Endothelial cell of umbilical vein (primary cell): ENCODE measurements at regions not wholly inside any gene's neighbourhood (a gene's known extent, or its start where the extent isn't known, plus 50 kb on each side); places are given as distances from the start of the nearest gene placed in this dataset.

Experiments used
- BruUV-seq: library from RNA; stranded (reverse); fragments of 400-500 nt; replicated peaks from 2 replicates; lab custom pipeline; 2021; lab: Mats Ljungman, UMichigan
- CTCF ChIA-PET: fragments of 300-600, 350-600 bp; sonication (Branson Sonifier 250); formaldehyde crosslinking; loops from one replicate; lab custom pipeline; 2021; ENCODE audit warnings: antibody characterized with exemption, inconsistent platforms; lab: Charles Lee
- POLR2A ChIA-PET: fragments of 300-600, 350-600 bp; sonication (Branson Sonifier 250); formaldehyde crosslinking; loops from one replicate; lab custom pipeline; 2021; ENCODE audit warnings: antibody characterized with exemption, inconsistent platforms; lab: Charles Lee
- DNase-seq: peaks from one replicate; pipeline ENCODE4 v3.0.0-alpha.2; 2011; ENCODE audit warnings: low read depth, low spot score
- FAIRE-seq: peaks from 2 replicates; lab custom pipeline; 2011; peaks lifted over from hg19 to GRCh38; lab: Jason Lieb, UNC
- H2AFZ ChIP-seq: 2 replicates; pipeline ENCODE4 v1.6.0; 2012; ENCODE audit warnings: low read depth, low read length, control low read depth, inconsistent platforms
- H3K27ac ChIP-seq: 2 replicates; pipeline ENCODE4 v1.5.1; 2011; ENCODE audit warnings: low read depth, mild to moderate bottlenecking, control low read depth, low read length, moderate library complexity; ENCODE audit not compliant: insufficient read depth
- H3K27me3 ChIP-seq, 2 experiments: 2 replicates each; pipeline versions ENCODE4 v1.6.0 to v1.6.1; 2011; ENCODE audit warnings: low read length in 2 of 2, mixed read lengths in 1 of 2; ENCODE audit not compliant: control insufficient read depth in 2 of 2, insufficient read depth in 2 of 2
- H3K36me3 ChIP-seq, 2 experiments: 2 replicates in 1 of 2; 3 replicates in 1 of 2; pipeline ENCODE4 v1.5.1; 2011; ENCODE audit warnings: low read length in 2 of 2, mild to moderate bottlenecking in 1 of 2, moderate library complexity in 1 of 2; ENCODE audit not compliant: control insufficient read depth in 2 of 2, insufficient read depth in 2 of 2; ENCODE audit errors: extremely low read depth in 1 of 2
- H3K4me1 ChIP-seq: 3 replicates; pipeline ENCODE4 v1.5.1; 2011; ENCODE audit warnings: mild to moderate bottlenecking, low read length; ENCODE audit not compliant: control insufficient read depth, insufficient read depth; ENCODE audit errors: extremely low read depth
- H3K4me2 ChIP-seq: 2 replicates; pipeline ENCODE4 v1.6.1; 2011; ENCODE audit warnings: low read length, control low read depth, mixed read lengths; ENCODE audit not compliant: insufficient read depth
- H3K4me3 ChIP-seq, 3 experiments: fragments of 200-600 bp in 1 of 3; sonication (generic), shearing (Covaris generic) in 1 of 3; replicated peaks in 1 of 3; 2 replicates each; pipeline ENCODE4 v1.5.1; 2011 to 2016; ENCODE audit warnings: control low read depth in 3 of 3, low read length in 3 of 3, mild to moderate bottlenecking in 2 of 3, inconsistent platforms in 1 of 3, low read depth in 1 of 3, moderate library complexity in 1 of 3; ENCODE audit not compliant: insufficient read depth in 1 of 3
- H3K79me2 ChIP-seq: 2 replicates; pipeline ENCODE4 v1.6.0; 2012; ENCODE audit warnings: low read length, inconsistent platforms; ENCODE audit not compliant: control insufficient read depth, insufficient read depth
- H3K9ac ChIP-seq: replicated peaks from 2 replicates; pipeline ENCODE3; 2011; ENCODE audit warnings: low read length, control low read depth; ENCODE audit not compliant: insufficient read depth; ENCODE audit errors: extremely low read depth
- H3K9me1 ChIP-seq: replicated peaks from 3 replicates; pipeline ENCODE4 v1.6.0; 2011; ENCODE audit warnings: mild to moderate bottlenecking, low read length; ENCODE audit not compliant: control insufficient read depth, insufficient read depth; ENCODE audit errors: extremely low read depth
- H3K9me3 ChIP-seq: replicated peaks from 2 replicates; pipeline ENCODE4 v1.5.1; 2012; ENCODE audit warnings: low read length, inconsistent platforms; ENCODE audit not compliant: control insufficient read depth, insufficient read depth
- H4K20me1 ChIP-seq: replicated peaks from 2 replicates; pipeline ENCODE3; 2011; ENCODE audit warnings: mild to moderate bottlenecking, low read length; ENCODE audit not compliant: control insufficient read depth, insufficient read depth; ENCODE audit errors: extremely low read depth
- CTCF ChIP-seq, 2 donors: IDR thresholded peaks; 1 replicate in 1 of 2; 2 replicates in 1 of 2; pipeline ENCODE4 v1.5.1; 2011; ENCODE audit warnings: low read length in 2 of 2, mild to moderate bottlenecking in 2 of 2, moderate library complexity in 2 of 2, control low read depth in 1 of 2, inconsistent platforms in 1 of 2, low read depth in 1 of 2; ENCODE audit not compliant: insufficient read depth in 1 of 2; ENCODE audit errors: extremely low read depth in 1 of 2
- EZH2 ChIP-seq: IDR thresholded peaks from 2 replicates; pipeline ENCODE4 v1.6.1; 2012; ENCODE audit warnings: borderline replicate concordance, low read depth, mild to moderate bottlenecking, moderate library complexity, low read length, inconsistent platforms; ENCODE audit not compliant: severe bottlenecking
- FOS ChIP-seq: IDR thresholded peaks from 2 replicates; pipeline ENCODE4 v1.6.1; 2011; ENCODE audit warnings: mild to moderate bottlenecking, low read length, moderate library complexity, borderline replicate concordance; ENCODE audit not compliant: insufficient read depth
- GATA2 ChIP-seq: IDR thresholded peaks from 2 replicates; pipeline ENCODE4 v1.7.0; 2011; ENCODE audit warnings: low read depth, mild to moderate bottlenecking, moderate library complexity, mixed read lengths, low read length; ENCODE audit not compliant: insufficient read length, insufficient read depth
- JUN ChIP-seq: IDR thresholded peaks from 2 replicates; pipeline ENCODE4 v1.6.1; 2011; ENCODE audit warnings: borderline replicate concordance, low read depth; ENCODE audit not compliant: insufficient read length, insufficient read depth
- MYC ChIP-seq: IDR thresholded peaks from one replicate; pipeline ENCODE4 v1.6.1; 2011; ENCODE audit warnings: mild to moderate bottlenecking, low read depth, low read length
- POLR2A ChIP-seq: IDR thresholded peaks from 2 replicates; pipeline ENCODE4 v1.6.1; 2012; ENCODE audit warnings: low read depth, mild to moderate bottlenecking, control low read depth, low read length
- POLR2AphosphoS5 ChIP-seq: IDR thresholded peaks from 2 replicates; pipeline ENCODE4 v1.6.1; 2012; ENCODE audit warnings: low read depth, mild to moderate bottlenecking, control low read depth, low read length, moderate library complexity; ENCODE audit not compliant: insufficient read depth
- dilution Hi-C: fragments of 300-500 bp; cut with MboI; formaldehyde crosslinking; loops from one replicate; pipeline ENCODE4 v1.15.0; 2019; ENCODE audit warnings: low sequenced_read_pairs; ENCODE audit not compliant: extremely low pct_ligation_motif_present
- intact Hi-C: fragments of 100-400 bp; cut with micrococcal nuclease; formaldehyde crosslinking; loops from one replicate; pipeline ENCODE4 v1.10.0; 2022
- TF ChIP-seq, protein P1 (sequence below): IDR thresholded peaks from 2 replicates; pipeline ENCODE4 v1.6.1; 2011; ENCODE audit not compliant: insufficient read depth, insufficient read length

DNA sequence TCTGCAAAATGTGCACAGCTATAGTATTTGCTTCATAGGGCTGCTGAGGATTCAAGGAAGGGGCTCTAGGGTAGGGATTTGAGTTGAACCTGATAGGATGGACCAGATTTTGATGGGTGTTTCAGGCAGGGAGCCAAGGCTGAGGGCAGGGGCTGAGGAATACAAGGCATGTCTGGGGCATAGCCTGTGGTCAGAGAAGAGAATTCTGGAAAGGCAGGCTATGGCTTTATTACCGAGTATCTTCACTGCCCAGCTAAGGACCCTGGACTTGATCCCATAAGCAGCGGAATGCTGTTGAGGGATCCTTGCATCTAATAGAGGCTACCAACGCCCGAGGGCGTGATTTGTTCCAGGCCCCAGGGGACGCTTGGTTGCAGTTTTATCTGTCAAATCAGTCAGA lies 193.0 kb upstream of the TLE3 start:
- H3K4me2 ChIP-seq = no peak overlapping the region
- peaks cover 0 to 5% of the 10 kb centered on the region in 2 experiments for H3K27me3 ChIP-seq
- H3K9me1 ChIP-seq = no peaks in the 10 kb centered on the region
- POLR2A ChIA-PET = no interaction called here
- CTCF ChIA-PET = no interaction called here
- no peaks in the 10 kb centered on the region for H3K4me1 ChIP-seq
- H3K9ac ChIP-seq = no peak overlapping the region
- no peak for TF ChIP-seq GATA2
- TF ChIP-seq MYC = no peak
- TF ChIP-seq EZH2 = no peak
- H4K20me1 ChIP-seq = no peaks in the 10 kb centered on the region
- H2AFZ ChIP-seq = no peak overlapping the region
- no peak for DNase-seq
- FAIRE-seq = no peak
- no peaks in the 10 kb centered on the region for H3K79me2 ChIP-seq
- H3K9me3 ChIP-seq = no peaks in the 10 kb centered on the region
- no peak overlapping the region for H3K4me3 ChIP-seq
- no peak overlapping the region for H3K27ac ChIP-seq
- no peaks in the 10 kb centered on the region for H3K36me3 ChIP-seq
- dilution Hi-C loops (no loop called here), intact Hi-C loops (no loop called here)
- no TSS peak for BruUV-seq

DNA sequence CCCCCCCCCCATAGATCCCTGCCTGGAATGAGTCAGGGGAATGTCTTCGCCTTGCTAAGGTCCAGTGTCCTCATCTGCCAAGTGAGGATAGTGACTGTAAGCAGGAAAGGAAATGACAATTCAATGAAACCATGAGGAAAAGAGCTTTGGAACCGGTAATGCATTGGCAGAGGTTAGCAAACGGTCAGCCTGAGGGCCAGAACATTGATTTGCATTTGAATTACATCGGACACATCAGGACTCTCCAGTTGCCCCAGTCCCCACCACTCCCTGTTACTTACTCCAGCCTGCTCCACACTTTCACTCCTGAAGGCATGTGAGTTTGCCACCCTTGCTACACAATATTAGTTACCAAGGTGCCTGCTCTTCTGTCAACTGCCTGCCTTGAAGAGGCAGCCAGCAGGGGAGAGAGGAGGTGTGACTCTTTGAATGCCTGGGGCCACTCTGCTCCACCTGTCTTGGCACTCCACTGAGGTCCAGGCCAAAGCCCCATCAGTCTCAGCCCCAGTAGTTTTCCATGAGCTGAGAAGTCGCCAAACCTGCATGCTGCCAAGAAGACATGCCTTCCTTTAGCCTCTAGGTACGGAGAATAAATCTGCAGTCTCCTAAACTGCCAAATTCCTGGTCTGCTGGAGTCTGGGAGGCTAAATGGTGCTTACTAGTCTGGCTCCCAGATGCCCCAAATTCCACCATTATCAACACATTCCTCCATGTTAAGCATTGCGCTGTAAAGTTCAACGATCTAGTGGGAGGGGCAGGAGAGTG lies 191.7 kb upstream of the TLE3 start:
- ChIA-PET POLR2A (no interaction called here), CTCF (interaction anchor here (1.2 kb wide), 1 partner anchor 18 kb away, joined by 4 read pairs; no protein-coding TSS in a partner anchor)
- H4K20me1 ChIP-seq = no peaks in the 10 kb centered on the region
- H3K27ac ChIP-seq = no peak overlapping the region
- H3K36me3 ChIP-seq = no peaks in the 10 kb centered on the region
- no peaks in the 10 kb centered on the region for H3K9me1 ChIP-seq
- intact Hi-C loops = no loop called here
- H3K79me2 ChIP-seq = no peaks in the 10 kb centered on the region
- H3K4me1 ChIP-seq = no peaks in the 10 kb centered on the region
- FAIRE-seq = peak; percentile 44
- no peak overlapping the region for H3K9ac ChIP-seq
- DNase-seq = no peak
- TF ChIP-seq MYC (no peak), POLR2AphosphoS5 (no peak), GATA2 (no peak), FOS (no peak), JUN (no peak), EZH2 (no peak), POLR2A (no peak), CTCF (IDR thresholded peaks at IDR 0.05; ENCODE audit: extremely low read depth in 1 of 2, insufficient read depth in 1 of 2, low read depth in 1 of 2, low read length in 2 of 2) (no peak)
- TF ChIP-seq, protein P1, sequence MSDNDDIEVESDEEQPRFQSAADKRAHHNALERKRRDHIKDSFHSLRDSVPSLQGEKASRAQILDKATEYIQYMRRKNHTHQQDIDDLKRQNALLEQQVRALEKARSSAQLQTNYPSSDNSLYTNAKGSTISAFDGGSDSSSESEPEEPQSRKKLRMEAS = no peak
- dilution Hi-C loops = no loop called here
- no peak overlapping the region for H3K4me3 ChIP-seq
- H3K9me3 ChIP-seq = no peaks in the 10 kb centered on the region
- no peak overlapping the region for H2AFZ ChIP-seq
- H3K4me2 ChIP-seq = no peak overlapping the region
- no TSS peak for BruUV-seq
- peaks cover 0 to 3% of the 10 kb centered on the region in 2 experiments for H3K27me3 ChIP-seq
